T-cell (primary cell): ENCODE measurements at regions not wholly inside any gene's neighbourhood (a gene's known extent, or its start where the extent isn't known, plus 50 kb on each side); places are given as distances from the start of the nearest gene placed in this dataset.

ENCODE experiments used
- ATAC-seq, 4 experiments: fragments of 200-7000 bp in 3 of 4; fragments of 150-1000 bp in 1 of 4; cut with Tn5 transposase; replicated peaks in 1 of 4; 1 replicate in 3 of 4; 2 replicates in 1 of 4; pipeline ENCODE4 v1.10.0; 2021; ENCODE audit warnings: moderate library complexity in 3 of 4, mild to moderate bottlenecking in 2 of 4, moderate number of reproducible peaks in 1 of 4
- CTCF ChIA-PET, 2 donors: fragments of 300-600 bp; sonication (Branson Sonifier 250); formaldehyde crosslinking; loops; one replicate each; lab custom pipeline; 2022; ENCODE audit warnings: antibody characterized with exemption in 2 of 2; lab: Charles Lee
- POLR2A ChIA-PET, 2 donors: fragments of 300-600 bp; sonication (Branson Sonifier 250); formaldehyde crosslinking; loops; one replicate each; lab custom pipeline; 2022; ENCODE audit warnings: antibody characterized with exemption in 2 of 2; lab: Charles Lee
- DNase-seq, 35 experiments: peaks; one replicate each; pipeline versions ENCODE4 v3.0.0 to v3.0.0-alpha.2; 2013 to 2023
- H3K27ac ChIP-seq: one replicate; pipeline ENCODE4 v1.5.1; 2013; ENCODE audit warnings: low read length
- H3K27me3 ChIP-seq, 2 experiments: replicated peaks in 1 of 2; 1 replicate in 1 of 2; 2 replicates in 1 of 2; pipeline versions ENCODE4 v1.6.1 to v1.7.0; 2013; ENCODE audit warnings: low read length in 1 of 2, mixed read lengths in 1 of 2; ENCODE audit not compliant: control insufficient read depth in 2 of 2, insufficient read depth in 2 of 2; ENCODE audit errors: extremely low read depth in 1 of 2
- H3K36me3 ChIP-seq, 2 donors: 1 replicate in 1 of 2; 2 replicates in 1 of 2; pipeline versions ENCODE4 v1.6.1 to v1.7.0; 2013; ENCODE audit warnings: low read length in 1 of 2; ENCODE audit not compliant: control insufficient read depth in 2 of 2, insufficient read depth in 1 of 2; ENCODE audit errors: extremely low read depth in 1 of 2
- H3K4me1 ChIP-seq, 2 experiments: 1 replicate in 1 of 2; 2 replicates in 1 of 2; pipeline versions ENCODE4 v1.6.1 to v1.7.0; 2013; ENCODE audit warnings: low read length in 2 of 2, mixed read lengths in 1 of 2; ENCODE audit not compliant: insufficient read depth in 2 of 2, control insufficient read depth in 1 of 2; ENCODE audit errors: extremely low read depth in 1 of 2
- H3K4me3 ChIP-seq, 2 donors: 1 replicate in 1 of 2; 2 replicates in 1 of 2; pipeline versions ENCODE4 v1.5.1 to v1.7.0; 2013; ENCODE audit warnings: mild to moderate bottlenecking in 2 of 2, low read length in 1 of 2, moderate library complexity in 1 of 2; ENCODE audit not compliant: control insufficient read depth in 1 of 2; ENCODE audit errors: extremely low read depth in 1 of 2
- H3K9me3 ChIP-seq: 2 replicates; pipeline ENCODE4 v1.7.0; 2013
- H3K27ac Mint-ChIP-seq, 2 donors: one replicate each; pipeline ENCODE4 v1.8.0; 2020 to 2021; ENCODE audit warnings: mild to moderate bottlenecking in 2 of 2, mixed read lengths in 2 of 2
- H3K27me3 Mint-ChIP-seq, 2 donors: one replicate each; pipeline ENCODE4 v1.8.0; 2021 to 2022; ENCODE audit warnings: mixed read lengths in 2 of 2
- H3K36me3 Mint-ChIP-seq: one replicate; pipeline ENCODE4 v1.8.0; 2021; ENCODE audit warnings: mixed read lengths
- H3K4me1 Mint-ChIP-seq, 3 donors: one replicate each; pipeline ENCODE4 v1.8.0; 2020 to 2022; ENCODE audit warnings: mixed read lengths in 3 of 3, mild to moderate bottlenecking in 1 of 3
- H3K4me3 Mint-ChIP-seq, 3 donors: one replicate each; pipeline ENCODE4 v1.8.0; 2020 to 2022; ENCODE audit warnings: mild to moderate bottlenecking in 3 of 3, mixed read lengths in 3 of 3, moderate library complexity in 3 of 3
- H3K9me3 Mint-ChIP-seq, 3 donors: one replicate each; pipeline ENCODE4 v1.8.0; 2020 to 2022; ENCODE audit warnings: mixed read lengths in 3 of 3
- WGBS: methylation state at CpG from one replicate; pipeline ENCODE4 v1.1.5; 2013; ENCODE audit warnings: missing lambda C conversion rate; ENCODE audit not compliant: insufficient coverage; 5-methylcytosine and 5-hydroxymethylcytosine counted together

- DNase-seq (no peak), ATAC-seq (no peak)
- Histone ChIP-seq H3K4me1 (no peaks in the 10 kb centered on the region), H3K4me3 (no peak overlapping the region), H3K36me3 (no peaks in the 10 kb centered on the region), H3K9me3 (no peaks in the 10 kb centered on the region), H3K27me3 (no peaks in the 10 kb centered on the region), H3K27ac (no peak overlapping the region)
- no peaks in the 10 kb centered on the region for H3K27me3 Mint-ChIP-seq
- H3K4me1 Mint-ChIP-seq, result no peaks in the 10 kb centered on the region
- H3K27ac Mint-ChIP-seq, result no peak overlapping the region
- no peaks in the 10 kb centered on the region for H3K36me3 Mint-ChIP-seq
- H3K4me3 Mint-ChIP-seq, result no peak overlapping the region
- POLR2A ChIA-PET, result no interaction called here
- H3K9me3 Mint-ChIP-seq, result peaks cover 0 to 5% (median 0%) of the 10 kb centered on the region in 3 donors
- CTCF ChIA-PET, result interaction anchor here in 1 of 2 donors (0.7 kb wide), 1 partner anchor 27 kb away, joined by 6 read pairs; no protein-coding TSS in a partner anchor
- 74% methylated on average over 2 of the region's 6 CpGs for WGBS
These were observed 955.9 kb upstream of the EYS start for GRCh38 chr6:66662721-66663507.

- ATAC-seq (no peak), DNase-seq (no peak)
- no peak overlapping the region for H3K27ac Mint-ChIP-seq
- no peak overlapping the region for H3K27ac ChIP-seq
- H3K27me3 Mint-ChIP-seq, result no peaks in the 10 kb centered on the region
- no peak overlapping the region for H3K4me3 Mint-ChIP-seq
- H3K9me3 ChIP-seq, result no peaks in the 10 kb centered on the region
- H3K27me3 ChIP-seq, result no peaks in the 10 kb centered on the region
- no peaks in the 10 kb centered on the region for H3K36me3 ChIP-seq
- POLR2A ChIA-PET, result no interaction called here
- no peak overlapping the region for H3K4me3 ChIP-seq
- H3K4me1 Mint-ChIP-seq, result no peaks in the 10 kb centered on the region
- peaks cover 0 to 5% (median 0%) of the 10 kb centered on the region in 3 donors for H3K9me3 Mint-ChIP-seq
- CTCF ChIA-PET, result no interaction called here
- no peaks in the 10 kb centered on the region for H3K36me3 Mint-ChIP-seq
- no peaks in the 10 kb centered on the region for H3K4me1 ChIP-seq
These were observed 955.2 kb upstream of the EYS start for GRCh38 chr6:66662196-66662595.

- Histone ChIP-seq H3K27ac (no peak overlapping the region), H3K27me3 (no peaks in the 10 kb centered on the region), H3K4me1 (no peaks in the 10 kb centered on the region), H3K36me3 (no peaks in the 10 kb centered on the region), H3K9me3 (no peaks in the 10 kb centered on the region), H3K4me3 (no peak overlapping the region)
- DNase-seq, result no peak
- no peak for ATAC-seq
- H3K9me3 Mint-ChIP-seq, result peaks cover 6 to 11% (median 9%) of the 10 kb centered on the region in 3 donors
- no peaks in the 10 kb centered on the region for H3K36me3 Mint-ChIP-seq
- H3K4me3 Mint-ChIP-seq, result no peak overlapping the region
- POLR2A ChIA-PET, result no interaction called here
- CTCF ChIA-PET, result no interaction called here
- H3K4me1 Mint-ChIP-seq, result no peaks in the 10 kb centered on the region
- 94% methylated on average over 13 of the region's 13 CpGs for WGBS
- H3K27me3 Mint-ChIP-seq, result no peaks in the 10 kb centered on the region
- no peak overlapping the region for H3K27ac Mint-ChIP-seq
These were observed 948.4 kb upstream of the EYS start for GRCh38 chr6:66655420-66655819.

- H3K4me1 ChIP-seq, result no peaks in the 10 kb centered on the region
- Mint-ChIP-seq H3K27ac (no peak overlapping the region), H3K36me3 (no peaks in the 10 kb centered on the region), H3K4me3 (no peak overlapping the region), H3K4me1 (no peaks in the 10 kb centered on the region), H3K27me3 (no peaks in the 10 kb centered on the region), H3K9me3 (peaks cover 9 to 19% (median 18%) of the 10 kb centered on the region in 3 donors)
- no peaks in the 10 kb centered on the region for H3K27me3 ChIP-seq
- H3K4me3 ChIP-seq, result no peak overlapping the region
- no peak overlapping the region for H3K27ac ChIP-seq
- ATAC-seq (no peak), DNase-seq (no peak)
- POLR2A ChIA-PET, result no interaction called here
- H3K9me3 ChIP-seq, result no peaks in the 10 kb centered on the region
- no peaks in the 10 kb centered on the region for H3K36me3 ChIP-seq
- no CpG with 5 or more reads among the region's 3 CpGs for WGBS
- CTCF ChIA-PET, result no interaction called here
These were observed 931.5 kb upstream of the EYS start for GRCh38 chr6:66638518-66638917.

GRCh38 chr6:66638099-66638498, 931.1 kb upstream of the EYS start:
- Mint-ChIP-seq H3K4me3 (no peak overlapping the region), H3K9me3 (peaks cover 9 to 20% (median 16%) of the 10 kb centered on the region in 3 donors), H3K27ac (no peak overlapping the region), H3K4me1 (no peaks in the 10 kb centered on the region), H3K36me3 (no peaks in the 10 kb centered on the region), H3K27me3 (no peaks in the 10 kb centered on the region)
- DNase-seq (no peak), ATAC-seq (no peak)
- ChIA-PET CTCF (no interaction called here), POLR2A (no interaction called here)
- no peaks in the 10 kb centered on the region for H3K9me3 ChIP-seq
- no peak overlapping the region for H3K27ac ChIP-seq
- H3K4me3 ChIP-seq, result no peak overlapping the region
- no peaks in the 10 kb centered on the region for H3K4me1 ChIP-seq
- no peaks in the 10 kb centered on the region for H3K27me3 ChIP-seq
- no CpG with 5 or more reads among the region's 5 CpGs for WGBS
- no peaks in the 10 kb centered on the region for H3K36me3 ChIP-seq

GRCh38 chr6:66628917-66629316, 921.9 kb upstream of the EYS start:
- no peak overlapping the region for H3K27ac Mint-ChIP-seq
- H3K36me3 Mint-ChIP-seq, result no peaks in the 10 kb centered on the region
- H3K27me3 Mint-ChIP-seq, result no peaks in the 10 kb centered on the region
- Histone ChIP-seq H3K4me3 (no peak overlapping the region), H3K27ac (no peak overlapping the region), H3K27me3 (no peaks in the 10 kb centered on the region), H3K36me3 (no peaks in the 10 kb centered on the region), H3K4me1 (no peaks in the 10 kb centered on the region), H3K9me3 (peaks cover 3% of the 10 kb centered on the region)
- ChIA-PET CTCF (interaction anchor here in 1 of 2 donors (0.6 kb wide), 1 partner anchor 1538 kb away, joined by 4 read pairs; no protein-coding TSS in a partner anchor), POLR2A (no interaction called here)
- H3K4me1 Mint-ChIP-seq, result no peaks in the 10 kb centered on the region
- no peak overlapping the region for H3K4me3 Mint-ChIP-seq
- ATAC-seq (no peak), DNase-seq (no peak)
- H3K9me3 Mint-ChIP-seq, result peaks cover 0 to 12% (median 10%) of the 10 kb centered on the region in 3 donors
